A673 (cell line): ENCODE measurements at regions not wholly inside any gene's neighbourhood (a gene's known extent, or its start where the extent isn't known, plus 50 kb on each side); places are given as distances from the start of the nearest gene placed in this dataset.

Source experiments
- CTCF ChIP-seq: fragments of 300-800, 200-600 bp; sonication (generic); conservative IDR thresholded peaks from 2 replicates; pipeline ENCODE4 v1.5.1; 2017; ENCODE audit warnings: low read depth, mild to moderate bottlenecking, antibody characterized with exemption, low read length, moderate library complexity, mixed read lengths
- EZH2 ChIP-seq: fragments of 200-600 bp; sonication (generic); IDR thresholded peaks from 2 replicates; pipeline ENCODE4 v1.6.1; 2017; ENCODE audit warnings: borderline replicate concordance, low read depth, mild to moderate bottlenecking, mixed read lengths, antibody characterized with exemption, low read length; ENCODE audit not compliant: poor library complexity, severe bottlenecking

- TF ChIP-seq CTCF = no peak
- TF ChIP-seq EZH2 = no peak
Observed at GRCh38 chr2:215812966-215813365, 200.4 kb downstream of the MREG start.
